T-helper 1 cell (primary cell): ENCODE measurements at regions not wholly inside any gene's neighbourhood (a gene's known extent, or its start where the extent isn't known, plus 50 kb on each side); places are given as distances from the start of the nearest gene placed in this dataset.

Experiments used
- DNase-seq, 5 donors: peaks; one replicate each; pipeline ENCODE4 v3.0.0-alpha.2; 2012 to 2020

DNA sequence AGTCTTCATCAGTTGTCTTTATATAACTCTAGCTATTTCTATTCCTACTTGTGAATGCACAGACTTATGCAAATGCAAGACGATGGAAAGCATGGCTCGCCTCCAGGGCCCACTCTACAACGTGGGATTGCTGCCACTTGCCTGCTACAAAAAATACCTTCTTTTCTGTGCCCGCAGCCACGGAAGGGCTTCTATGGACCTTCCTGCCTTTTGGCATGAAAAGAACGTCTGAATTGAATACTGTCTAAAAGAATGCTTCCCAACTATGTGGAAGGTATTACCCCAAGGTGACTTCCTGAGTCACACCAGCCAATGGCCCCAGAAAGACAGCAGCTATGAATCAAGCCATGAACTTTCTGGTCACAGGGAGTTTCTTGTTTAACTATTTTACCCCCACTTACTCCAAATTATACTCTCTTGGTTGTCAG, 261.2 kb downstream of the HIVEP2 start:
- DNase-seq: no peak

DNA sequence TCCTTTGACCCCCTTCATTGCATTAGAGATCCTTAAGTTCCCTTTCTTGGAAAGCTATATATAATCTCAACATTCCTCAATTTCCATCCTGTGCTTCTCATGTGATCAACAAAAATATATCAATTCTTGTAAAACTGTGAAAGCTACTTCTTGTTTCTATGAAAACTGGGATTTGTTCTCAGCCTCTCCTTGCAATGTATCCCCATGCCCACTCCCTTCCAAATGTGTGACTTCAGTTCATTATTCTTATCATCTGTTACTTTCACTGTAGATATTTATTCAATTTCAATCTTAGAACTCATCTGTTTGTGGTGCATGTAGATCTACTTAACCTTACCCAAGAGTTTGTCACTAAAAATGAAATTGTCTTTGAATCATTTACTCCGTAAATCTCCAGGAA, 260.6 kb downstream of the HIVEP2 start:
- no peak for DNase-seq

DNA sequence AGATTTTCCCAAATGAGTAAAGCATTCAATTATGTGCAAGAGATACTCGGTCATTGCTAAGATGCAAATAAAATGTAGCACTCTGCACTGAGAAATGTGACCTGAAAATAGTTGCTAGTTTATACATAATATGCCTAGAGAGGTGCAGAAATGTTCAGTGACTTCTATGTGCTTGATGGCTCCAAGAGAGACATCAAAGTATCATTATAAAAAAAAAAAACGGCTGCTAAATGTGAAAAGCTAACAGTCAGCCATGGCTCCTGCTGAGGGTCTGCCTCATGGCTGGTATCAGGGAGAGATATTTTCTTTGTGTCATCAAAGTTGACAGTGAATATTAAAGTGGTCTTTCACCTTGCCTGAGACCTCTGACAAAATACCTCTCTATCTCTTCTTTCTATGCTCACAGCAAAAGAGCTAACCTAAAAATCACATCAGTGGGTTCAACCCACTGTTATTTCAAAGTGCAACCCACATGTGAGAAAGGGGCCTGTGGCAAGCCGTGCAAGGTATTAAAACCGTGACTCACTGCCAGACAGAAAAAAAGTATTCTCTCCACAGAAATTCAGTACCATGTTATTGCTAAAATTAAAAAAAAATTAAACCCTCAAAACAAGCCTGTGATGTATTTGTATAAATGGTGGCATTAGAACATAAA, 259.0 kb downstream of the HIVEP2 start:
- no peak for DNase-seq

DNA sequence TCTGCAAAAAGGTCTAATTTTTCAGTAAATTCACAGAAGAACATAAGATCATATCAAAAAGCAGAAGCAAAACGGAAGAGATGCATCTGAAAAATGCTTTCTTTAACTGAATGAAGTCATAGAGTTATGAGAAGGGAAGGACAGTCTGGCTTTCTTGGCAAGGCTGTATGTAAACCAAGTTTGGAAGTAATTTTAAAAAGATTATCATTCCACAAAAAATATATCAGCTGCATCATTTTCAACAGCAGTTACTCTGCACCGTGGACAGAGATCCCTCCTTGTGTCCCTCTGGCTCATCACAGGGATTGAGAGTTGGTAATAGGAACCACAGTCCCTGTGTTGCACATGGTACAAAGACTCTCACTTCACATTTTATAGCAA, 258.5 kb downstream of the HIVEP2 start:
- DNase-seq: no peak

DNA sequence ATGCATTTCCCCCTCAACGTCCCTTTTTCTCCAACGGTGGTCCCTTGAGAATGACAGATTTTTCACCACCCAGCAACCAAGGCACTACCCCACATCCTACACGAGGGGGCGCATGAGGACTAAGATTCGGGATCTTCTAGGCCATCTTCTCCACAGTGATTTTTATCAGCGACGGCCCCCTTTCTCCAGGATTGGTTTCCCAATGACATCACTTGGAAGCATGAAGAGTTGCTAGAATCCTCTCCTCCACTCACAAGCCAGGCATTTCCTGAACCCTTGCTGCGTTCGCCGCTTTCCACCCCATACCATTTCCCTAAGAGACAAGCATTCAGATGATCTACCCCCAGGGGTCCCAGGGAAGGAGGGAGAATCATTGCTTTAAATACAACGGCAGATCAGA, 252.0 kb downstream of the HIVEP2 start:
- peak; percentile 10 to 65 (median 44) for DNase-seq

DNA sequence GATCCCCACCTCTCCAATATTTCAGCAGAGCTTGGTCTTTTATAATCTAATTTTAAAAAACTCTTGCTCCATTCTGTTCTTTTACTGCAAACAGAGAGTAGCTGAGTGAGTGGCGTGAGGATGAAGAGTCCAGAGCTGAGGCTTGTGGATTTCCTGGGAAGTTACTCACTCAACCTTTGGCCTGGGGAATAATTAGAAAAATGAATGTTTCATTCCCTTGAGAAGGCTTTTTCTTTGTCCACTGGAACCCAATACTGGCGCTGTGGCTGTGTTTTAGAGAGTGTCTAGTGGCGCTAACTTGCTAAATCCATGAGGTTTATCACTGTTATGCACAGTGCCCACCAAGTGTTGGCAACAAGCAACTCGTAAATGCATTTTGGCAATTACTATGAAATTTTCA, 251.5 kb downstream of the HIVEP2 start:
- no peak for DNase-seq

DNA sequence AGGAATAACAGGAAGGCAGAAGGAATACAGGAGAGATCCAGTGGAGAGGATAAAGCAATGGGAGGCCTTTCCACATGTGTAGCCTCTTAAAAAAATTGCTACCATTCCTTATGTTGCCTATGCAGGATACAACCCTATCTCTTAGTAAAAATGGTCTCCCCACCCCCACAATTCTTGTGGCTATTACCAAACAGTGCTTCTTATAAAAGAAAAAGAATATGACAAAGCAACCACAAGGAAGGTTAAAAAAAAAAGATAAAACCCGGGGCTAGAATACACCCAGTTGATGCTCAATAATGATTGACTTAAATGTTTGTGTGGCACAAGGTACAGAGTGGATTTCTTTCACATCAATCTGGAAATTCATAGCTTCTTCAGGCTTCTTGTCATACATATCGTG, 250.9 kb downstream of the HIVEP2 start:
- DNase-seq: no peak

DNA sequence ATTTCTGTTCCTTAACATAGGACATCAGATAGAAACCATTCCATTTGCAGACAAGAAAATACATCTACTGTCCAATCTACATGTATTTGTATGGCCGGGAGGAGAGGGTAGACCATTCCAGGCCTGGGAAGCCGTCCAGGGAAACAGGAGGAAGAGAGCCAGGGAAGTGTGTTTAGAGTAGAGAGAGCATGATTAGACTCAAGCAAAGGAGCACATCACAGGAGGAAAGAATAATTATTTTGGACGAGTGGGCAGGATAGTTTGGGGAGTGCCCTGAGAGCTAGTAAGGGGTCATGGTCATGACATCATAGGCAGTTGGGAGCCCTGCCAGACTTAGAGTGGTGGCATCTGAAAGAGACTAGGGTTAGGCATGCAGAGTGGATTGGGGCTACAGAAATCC, 250.0 kb downstream of the HIVEP2 start:
- no peak for DNase-seq

DNA sequence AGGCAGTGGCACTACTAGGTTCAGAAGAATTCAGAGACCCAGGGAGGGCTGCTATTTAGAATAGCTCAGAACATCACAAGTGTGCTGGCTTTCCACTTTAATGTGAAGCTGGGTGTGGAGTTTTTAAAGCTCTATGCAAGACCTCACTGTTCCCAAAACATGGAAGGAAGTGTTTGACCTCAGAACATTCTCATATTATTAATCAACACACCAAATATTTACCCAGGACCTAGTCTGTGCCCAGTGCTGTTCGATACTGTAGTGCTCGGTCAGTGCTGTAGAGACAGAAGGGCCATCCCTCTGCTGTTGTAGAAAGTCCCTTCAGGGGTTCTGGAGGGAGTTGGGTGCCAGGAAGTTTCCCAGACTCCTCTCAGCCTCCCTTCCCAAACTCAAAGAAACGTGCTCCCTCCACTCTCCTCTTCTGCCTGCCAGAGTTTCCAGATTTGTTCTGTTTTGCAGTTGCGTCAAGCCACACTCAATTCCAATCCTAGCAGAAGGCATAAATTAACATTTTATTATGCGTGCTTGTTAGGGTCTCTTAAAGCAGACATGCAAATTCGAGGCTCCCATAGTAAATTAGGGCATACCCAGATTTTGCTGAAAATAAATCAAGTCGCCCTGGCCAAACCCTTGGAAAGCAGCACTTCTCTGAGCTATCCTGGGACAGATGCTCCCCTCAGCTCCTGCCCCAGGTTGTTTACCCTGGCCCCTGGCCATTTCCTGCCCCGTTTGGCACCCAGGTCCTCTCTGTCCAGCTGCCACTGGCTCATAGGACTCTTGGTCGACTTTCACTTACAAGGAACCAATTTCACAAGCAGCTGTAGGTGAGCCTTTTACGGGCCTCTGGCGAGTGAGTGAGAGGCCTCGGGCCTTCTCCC, 248.6 kb downstream of the HIVEP2 start:
- DNase-seq: no peak

DNA sequence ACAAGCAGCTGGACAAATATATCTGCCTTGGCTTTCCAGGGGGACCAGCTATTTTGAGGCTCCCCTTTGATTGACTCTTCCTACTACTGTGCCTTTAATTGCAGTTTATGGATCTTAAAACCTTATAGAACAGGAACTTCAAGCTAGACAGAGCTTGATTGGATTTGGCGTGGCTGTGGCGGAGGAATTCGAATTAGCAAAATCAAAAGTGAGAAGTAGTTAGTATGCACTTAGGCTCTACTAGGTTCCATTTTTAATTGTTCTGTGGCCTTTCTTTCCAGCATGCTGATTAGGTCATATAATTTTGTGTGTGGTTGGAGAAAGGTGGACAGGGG, 248.0 kb downstream of the HIVEP2 start:
- DNase-seq: no peak

DNA sequence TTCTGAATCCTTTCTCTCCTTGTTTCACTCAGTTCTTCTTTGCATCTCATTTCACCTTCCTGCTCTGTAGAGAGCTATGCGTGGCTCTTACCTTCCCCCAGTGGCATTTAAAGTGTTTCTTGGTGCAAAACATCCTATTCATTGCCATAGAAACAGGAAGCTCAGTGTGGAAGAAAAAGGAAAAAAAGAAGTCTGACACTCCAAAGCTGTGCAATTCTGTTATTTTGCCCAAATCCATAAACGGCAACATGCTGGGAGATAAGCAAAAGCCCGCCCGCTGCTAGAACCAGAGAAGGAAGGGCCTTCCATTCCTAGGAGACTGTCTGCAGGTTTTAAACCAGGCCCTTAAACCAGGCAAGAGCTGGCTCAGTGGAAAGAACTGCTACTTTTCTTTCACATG, 247.1 kb downstream of the HIVEP2 start:
- no peak for DNase-seq

DNA sequence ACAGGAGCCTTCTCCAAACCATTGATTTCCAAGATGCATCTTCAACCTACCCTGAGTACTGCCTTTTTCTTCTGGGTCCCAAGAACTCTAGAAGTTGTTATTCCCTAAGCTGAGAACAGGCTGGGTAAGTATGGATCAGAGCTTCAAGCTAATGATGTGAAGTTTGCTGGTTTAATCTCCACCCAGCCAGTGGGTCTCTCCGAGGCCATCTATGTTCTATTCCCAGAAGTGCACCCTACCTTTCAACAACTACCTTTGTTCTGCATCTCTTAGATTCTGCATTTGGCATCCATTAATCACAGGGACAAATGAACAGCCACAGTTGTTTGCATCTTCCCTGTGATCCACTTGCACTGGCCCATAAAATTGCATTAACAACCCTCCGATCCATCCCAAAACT, 246.2 kb downstream of the HIVEP2 start:
- no peak for DNase-seq

DNA sequence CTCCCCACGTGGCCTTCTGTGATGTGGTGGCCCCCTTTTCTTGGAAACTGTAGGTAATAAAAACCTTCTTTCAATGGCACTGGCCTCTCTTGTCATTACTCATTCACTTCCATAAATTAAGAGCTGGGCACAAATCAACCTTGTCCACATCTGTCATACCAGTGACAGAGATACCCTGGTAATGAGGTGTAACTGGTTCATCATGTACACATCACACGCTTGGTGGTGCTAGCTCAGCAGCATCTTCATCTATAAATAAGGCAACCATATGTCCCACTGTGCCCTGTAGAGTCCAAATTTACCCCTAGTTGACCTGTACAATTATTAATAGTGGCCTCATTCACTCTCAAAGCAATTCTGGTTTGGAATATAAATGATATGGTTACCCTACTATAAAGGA, 245.6 kb downstream of the HIVEP2 start:
- no peak for DNase-seq

DNA sequence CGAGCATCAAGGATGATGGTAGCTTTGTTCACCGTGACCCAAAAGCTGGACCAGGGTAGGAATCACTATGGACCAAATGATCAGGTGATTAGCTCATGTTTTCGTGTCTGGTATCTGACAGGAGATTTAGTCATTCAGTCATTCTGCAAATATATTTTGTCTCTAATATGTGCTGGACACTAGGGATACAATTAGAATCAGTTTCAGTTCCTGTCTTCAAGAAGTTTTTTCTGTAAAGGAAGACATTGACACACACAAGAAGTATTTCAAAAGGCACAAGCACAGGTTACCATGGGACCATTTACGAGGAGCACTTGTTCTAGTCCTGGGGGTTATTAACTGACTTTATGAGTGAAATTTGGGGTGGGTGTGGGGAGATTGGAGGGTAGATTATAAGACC, 244.9 kb downstream of the HIVEP2 start:
- DNase-seq: no peak

DNA sequence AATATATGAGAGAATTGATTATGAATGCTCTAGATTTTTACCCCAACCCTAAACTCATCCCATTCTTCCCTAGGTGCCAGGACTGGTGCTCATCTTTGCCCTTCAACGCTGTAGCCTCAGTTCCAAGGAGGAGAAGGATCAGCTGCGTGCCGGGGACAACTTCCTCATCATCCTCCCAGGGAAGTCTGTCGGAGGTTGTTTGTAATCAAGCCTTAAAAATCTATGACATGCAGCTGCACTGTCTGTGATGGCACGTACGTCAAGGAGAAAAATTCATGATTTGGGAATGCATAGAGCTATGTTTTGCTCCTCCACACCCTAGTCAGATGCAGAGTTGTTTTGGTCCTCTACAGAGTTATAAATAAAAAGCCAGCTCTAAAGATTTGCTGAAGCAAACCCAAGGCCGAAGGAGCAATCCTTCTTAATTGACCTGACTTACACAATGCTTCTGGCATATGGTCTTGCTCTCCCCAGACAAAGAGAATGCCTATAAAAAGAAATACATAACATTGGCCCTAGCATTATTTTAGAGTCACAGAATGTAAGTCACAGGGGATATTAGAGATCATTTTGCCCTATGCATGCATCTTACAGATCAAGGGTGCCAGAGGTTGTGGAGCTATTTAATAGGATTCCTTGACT, 244.2 kb downstream of the HIVEP2 start:
- no peak for DNase-seq
